ENCODE measurements at regions not wholly inside any gene's neighbourhood (a gene's known extent, or its start where the extent isn't known, plus 50 kb on each side); places are given as distances from the start of the nearest gene placed in this dataset.

DNA sequence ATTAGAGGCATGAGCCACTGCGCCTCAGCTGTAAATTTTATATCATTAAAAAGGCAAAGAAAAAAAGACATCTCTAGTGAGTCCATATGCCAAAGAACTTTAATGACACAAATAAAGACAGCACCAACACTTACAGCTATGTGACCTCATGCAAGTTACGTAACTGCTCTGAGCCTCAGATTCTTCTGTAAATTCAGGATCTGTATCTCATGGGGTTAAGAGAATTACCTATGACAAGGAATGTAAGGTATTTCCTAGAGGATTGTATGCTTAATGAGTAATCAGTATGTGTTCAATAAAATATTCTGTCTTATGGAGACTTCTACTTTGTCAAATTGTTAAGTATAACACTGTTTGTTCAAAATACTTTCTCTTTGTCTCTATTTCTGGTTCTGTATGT is 274.0 kb upstream of the GLI3 start:
- Histone ChIP-seq H3K4me1 (replicated peaks in 1 of 4; ENCODE audit: control insufficient read depth in 3 of 4, insufficient read depth in 4 of 4, low read length in 3 of 4) (no peaks in the 10 kb centered on the region), H2BK12ac (ENCODE audit: low read depth, low read length) (no peak overlapping the region), H3K79me1 (ENCODE audit: low read depth, low read length) (no peaks in the 10 kb centered on the region), H3K4me3 (ENCODE audit: extremely low read depth in 1 of 4, insufficient read depth in 2 of 4, low read depth in 3 of 4, low read length in 4 of 4) (no peak overlapping the region), H4K8ac (ENCODE audit: extremely low read depth, insufficient read depth, low read length) (no peak overlapping the region), H3K56ac (replicated peaks; ENCODE audit: insufficient read length, low read depth, low read length) (no peak overlapping the region), H3K79me2 (ENCODE audit: control insufficient read depth in 1 of 2, insufficient read depth in 2 of 2, low read length in 2 of 2) (no peaks in the 10 kb centered on the region), H3K36me3 (ENCODE audit: control insufficient read depth in 2 of 4, insufficient read depth in 4 of 4, low read length in 3 of 4) (no peaks in the 10 kb centered on the region), H2BK20ac (ENCODE audit: low read length) (no peak overlapping the region), H4K91ac (replicated peaks; ENCODE audit: insufficient read length, low read length) (no peak overlapping the region), H2AFZ (ENCODE audit: low read length) (no peak overlapping the region), H3K27me3 (replicated peaks in 1 of 4; ENCODE audit: control insufficient read depth in 3 of 4, extremely low read depth in 1 of 4, insufficient read depth in 3 of 4, low read length in 3 of 4) (no peaks in the 10 kb centered on the region), H3K4me2 (ENCODE audit: insufficient read depth in 1 of 2, low read depth in 2 of 2, low read length in 2 of 2) (no peak overlapping the region), H3K27ac (ENCODE audit: low read depth, low read length) (no peak overlapping the region), H3K14ac (ENCODE audit: insufficient read length) (no peak overlapping the region), H4K5ac (ENCODE audit: insufficient read length, low read depth, low read length) (no peak overlapping the region), H2BK120ac (replicated peaks; ENCODE audit: low read depth, low read length) (no peak overlapping the region), H3K23ac (ENCODE audit: insufficient read length) (no peak overlapping the region), H3K23me2 (ENCODE audit: low read depth, low read length) (no peaks in the 10 kb centered on the region), H3K4ac (replicated peaks; ENCODE audit: insufficient read length, low read depth, low read length) (no peak overlapping the region), H3K18ac (ENCODE audit: extremely low read depth, low read length) (no peak overlapping the region), H2BK5ac (ENCODE audit: low read depth, low read length) (no peak overlapping the region), H2BK15ac (ENCODE audit: low read length) (no peak overlapping the region), H3K9me3 (ENCODE audit: insufficient read depth in 2 of 2, low read depth in 1 of 2, low read length in 1 of 2) (no peaks in the 10 kb centered on the region), H3K9ac (replicated peaks in 1 of 4; ENCODE audit: extremely low read depth in 1 of 4, low read depth in 3 of 4, low read length in 3 of 4) (no peak overlapping the region), H4K20me1 (replicated peaks in 1 of 2; ENCODE audit: control insufficient read depth in 1 of 2, insufficient read depth in 2 of 2, low read length in 2 of 2) (no peaks in the 10 kb centered on the region), H2AK5ac (ENCODE audit: low read depth, low read length) (no peak overlapping the region)
- no peak for DNase-seq (ENCODE audit: low read depth in 1 of 2, low spot score in 2 of 2)
- FAIRE-seq = no peak
- POLR2A ChIA-PET (ENCODE audit: partially characterized antibody) = no interaction called here
- WGBS, 2 experiments (ENCODE audit: extremely low coverage in 1 of 2, insufficient coverage in 1 of 2, insufficient read length in 1 of 2, insufficient replicate concordance in 2 of 2, low coverage in 1 of 2, low lambda C conversion rate in 2 of 2, missing lambda C conversion rate in 1 of 2) = 87% methylated on average over 2 of the region's 2 CpGs; no CpG with 5 or more reads in 1 of the 2 experiments
- TF ChIP-seq HDAC6 (IDR thresholded peaks at IDR 0.05; ENCODE audit: low read depth, low read length) = no peak
- TF ChIP-seq CEBPB (IDR thresholded peaks at IDR 0.05; ENCODE audit: low read depth, low read length) = peak; percentile 32; the same call in 1 of the 2 replicates
- no peak for TF ChIP-seq CHD2 (IDR thresholded peaks at IDR 0.05; ENCODE audit: low read length)
- CTCF ChIA-PET (ENCODE audit: partially characterized antibody) = no interaction called here

Data from H1 (cell line).